ENCODE measurements at regions not wholly inside any gene's neighbourhood (a gene's known extent, or its start where the extent isn't known, plus 50 kb on each side); places are given as distances from the start of the nearest gene placed in this dataset.
"Not testable (repeated sequence)": the region's sequence is repeated elsewhere in the genome, so short reads cannot be mapped to it uniquely, and the experiment has no call there.

DNA sequence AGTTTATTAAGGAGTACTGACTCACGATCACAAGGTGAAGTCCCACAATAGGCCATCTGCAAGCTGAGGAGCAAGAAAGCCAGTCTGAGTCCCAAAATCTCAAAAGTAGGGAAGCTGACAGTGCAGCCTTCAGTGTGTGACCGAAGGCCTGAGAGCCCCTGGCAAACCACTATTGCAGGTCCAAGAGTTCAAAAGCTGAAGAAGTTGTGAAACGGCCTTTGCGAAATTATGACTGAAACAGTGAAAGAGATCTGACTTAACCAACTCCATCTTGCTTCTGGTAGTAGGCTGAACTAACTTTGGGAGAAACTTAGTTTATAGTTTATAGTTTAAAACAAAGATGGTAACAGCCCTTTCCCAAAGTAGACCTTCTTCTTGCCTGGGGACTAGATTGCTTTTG lies 471.6 kb downstream of the FRK start:
- TF ChIP-seq POLR2A (IDR thresholded peaks at IDR 0.05; ENCODE audit: control extremely low read depth in 1 of 2, low read depth in 2 of 2, low read length in 2 of 2); YY1 (IDR thresholded peaks at IDR 0.05; ENCODE audit: low read depth, low read length); SP1 (IDR thresholded peaks at IDR 0.05; ENCODE audit: low read depth, low read length); CREB1 (IDR thresholded peaks at IDR 0.05); BACH1 (IDR thresholded peaks at IDR 0.05; ENCODE audit: low read length); CTBP2 (IDR thresholded peaks at IDR 0.05; ENCODE audit: borderline replicate concordance, insufficient read depth, insufficient read length, low read length); CBX5 (IDR thresholded peaks at IDR 0.05; ENCODE audit: low read depth, low read length): not testable (repeated sequence)
- TF ChIP-seq, protein P1, sequence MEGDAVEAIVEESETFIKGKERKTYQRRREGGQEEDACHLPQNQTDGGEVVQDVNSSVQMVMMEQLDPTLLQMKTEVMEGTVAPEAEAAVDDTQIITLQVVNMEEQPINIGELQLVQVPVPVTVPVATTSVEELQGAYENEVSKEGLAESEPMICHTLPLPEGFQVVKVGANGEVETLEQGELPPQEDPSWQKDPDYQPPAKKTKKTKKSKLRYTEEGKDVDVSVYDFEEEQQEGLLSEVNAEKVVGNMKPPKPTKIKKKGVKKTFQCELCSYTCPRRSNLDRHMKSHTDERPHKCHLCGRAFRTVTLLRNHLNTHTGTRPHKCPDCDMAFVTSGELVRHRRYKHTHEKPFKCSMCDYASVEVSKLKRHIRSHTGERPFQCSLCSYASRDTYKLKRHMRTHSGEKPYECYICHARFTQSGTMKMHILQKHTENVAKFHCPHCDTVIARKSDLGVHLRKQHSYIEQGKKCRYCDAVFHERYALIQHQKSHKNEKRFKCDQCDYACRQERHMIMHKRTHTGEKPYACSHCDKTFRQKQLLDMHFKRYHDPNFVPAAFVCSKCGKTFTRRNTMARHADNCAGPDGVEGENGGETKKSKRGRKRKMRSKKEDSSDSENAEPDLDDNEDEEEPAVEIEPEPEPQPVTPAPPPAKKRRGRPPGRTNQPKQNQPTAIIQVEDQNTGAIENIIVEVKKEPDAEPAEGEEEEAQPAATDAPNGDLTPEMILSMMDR (IDR thresholded peaks at IDR 0.05; ENCODE audit: control extremely low read depth in 1 of 3, insufficient read depth in 1 of 3, low read depth in 1 of 3, low read length in 3 of 3) = not testable (repeated sequence)
- TF ChIP-seq, protein P2, sequence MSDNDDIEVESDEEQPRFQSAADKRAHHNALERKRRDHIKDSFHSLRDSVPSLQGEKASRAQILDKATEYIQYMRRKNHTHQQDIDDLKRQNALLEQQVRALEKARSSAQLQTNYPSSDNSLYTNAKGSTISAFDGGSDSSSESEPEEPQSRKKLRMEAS (IDR thresholded peaks at IDR 0.05) = not testable (repeated sequence)
